ENCODE measurements at regions not wholly inside any gene's neighbourhood (a gene's known extent, or its start where the extent isn't known, plus 50 kb on each side); places are given as distances from the start of the nearest gene placed in this dataset.
"Not testable (repeated sequence)": the region's sequence is repeated elsewhere in the genome, so short reads cannot be mapped to it uniquely, and the experiment has no call there.

DNA sequence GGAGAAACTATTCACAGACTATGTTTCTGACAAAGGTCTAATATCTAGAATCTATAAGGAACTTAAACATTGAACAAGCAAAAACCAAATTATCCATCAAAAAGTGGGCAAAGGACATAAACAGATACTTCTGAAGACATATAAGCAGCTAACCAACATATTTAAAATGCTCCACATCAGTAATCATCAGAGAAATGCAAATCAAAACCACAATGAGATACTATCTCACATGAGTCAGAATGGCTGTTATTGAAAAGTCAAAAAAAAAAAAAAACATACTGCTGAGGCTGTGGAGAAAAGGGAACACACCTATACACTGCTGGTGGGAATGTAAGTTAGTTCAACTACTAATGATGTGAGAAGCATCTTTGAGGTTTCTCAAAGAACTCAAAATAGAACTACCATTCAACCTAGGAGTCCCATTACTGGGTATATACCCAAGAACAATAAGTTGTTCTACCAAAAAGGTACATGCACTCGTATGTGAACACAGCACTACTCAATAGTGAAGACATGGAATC, 220.4 kb upstream of the TFPI start:
- peak; percentile 14 for DNase-seq (ENCODE audit: low read depth)
- TF ChIP-seq, protein P1, sequence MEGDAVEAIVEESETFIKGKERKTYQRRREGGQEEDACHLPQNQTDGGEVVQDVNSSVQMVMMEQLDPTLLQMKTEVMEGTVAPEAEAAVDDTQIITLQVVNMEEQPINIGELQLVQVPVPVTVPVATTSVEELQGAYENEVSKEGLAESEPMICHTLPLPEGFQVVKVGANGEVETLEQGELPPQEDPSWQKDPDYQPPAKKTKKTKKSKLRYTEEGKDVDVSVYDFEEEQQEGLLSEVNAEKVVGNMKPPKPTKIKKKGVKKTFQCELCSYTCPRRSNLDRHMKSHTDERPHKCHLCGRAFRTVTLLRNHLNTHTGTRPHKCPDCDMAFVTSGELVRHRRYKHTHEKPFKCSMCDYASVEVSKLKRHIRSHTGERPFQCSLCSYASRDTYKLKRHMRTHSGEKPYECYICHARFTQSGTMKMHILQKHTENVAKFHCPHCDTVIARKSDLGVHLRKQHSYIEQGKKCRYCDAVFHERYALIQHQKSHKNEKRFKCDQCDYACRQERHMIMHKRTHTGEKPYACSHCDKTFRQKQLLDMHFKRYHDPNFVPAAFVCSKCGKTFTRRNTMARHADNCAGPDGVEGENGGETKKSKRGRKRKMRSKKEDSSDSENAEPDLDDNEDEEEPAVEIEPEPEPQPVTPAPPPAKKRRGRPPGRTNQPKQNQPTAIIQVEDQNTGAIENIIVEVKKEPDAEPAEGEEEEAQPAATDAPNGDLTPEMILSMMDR (IDR thresholded peaks at IDR 0.05; ENCODE audit: control insufficient read depth, insufficient read depth, low read depth, low read length, missing control alignments) = no peak
- no peak overlapping the region for H3K4me3 ChIP-seq (ENCODE audit: control insufficient read depth, low read depth, low read length)

DNA sequence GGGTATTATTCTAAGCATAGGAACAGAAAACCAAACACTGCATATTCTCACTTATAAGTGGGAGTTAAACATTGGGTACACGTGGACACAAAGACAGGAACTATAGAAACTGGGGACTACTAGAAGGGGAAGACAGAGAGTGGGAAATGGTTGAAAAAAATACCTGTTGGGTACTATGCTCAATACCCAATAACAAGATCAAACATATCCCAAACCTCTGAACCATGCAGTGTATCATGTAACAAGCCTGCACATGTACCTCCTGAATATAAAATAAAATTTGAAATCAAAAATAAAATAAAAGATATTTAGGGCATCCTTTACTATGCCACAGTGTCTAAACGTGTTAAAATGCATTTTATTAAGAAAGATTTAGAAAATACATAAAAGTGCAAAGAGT, 221.0 kb upstream of the TFPI start:
- DNase-seq (ENCODE audit: low read depth) = no peak
- TF ChIP-seq, protein P1 (IDR thresholded peaks at IDR 0.05; ENCODE audit: control insufficient read depth, insufficient read depth, low read depth, low read length, missing control alignments) = no peak
- H3K4me3 ChIP-seq (ENCODE audit: control insufficient read depth, low read depth, low read length) = no peak overlapping the region

DNA sequence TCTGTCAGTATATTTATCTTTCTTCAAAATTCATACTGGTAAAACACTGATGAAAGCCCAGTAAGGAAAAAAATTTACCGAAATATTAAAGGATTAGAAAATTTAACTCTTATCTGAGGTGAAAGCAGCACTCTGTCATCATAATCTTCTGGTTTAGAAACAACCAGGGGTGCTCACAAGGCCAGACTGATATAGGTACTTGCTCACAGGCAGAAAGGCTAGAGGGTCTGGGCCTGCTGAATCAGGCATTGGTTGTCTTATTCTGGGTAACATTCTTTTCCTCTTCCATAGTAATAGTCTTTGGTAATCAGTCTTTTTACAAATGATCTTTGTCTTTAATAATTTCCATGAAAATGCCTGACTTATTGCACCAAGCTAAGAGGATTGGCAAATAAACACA, 221.4 kb upstream of the TFPI start:
- H3K4me3 ChIP-seq (ENCODE audit: control insufficient read depth, low read depth, low read length) = no peak overlapping the region
- no peak for DNase-seq (ENCODE audit: low read depth)
- TF ChIP-seq, protein P1 (IDR thresholded peaks at IDR 0.05; ENCODE audit: control insufficient read depth, insufficient read depth, low read depth, low read length, missing control alignments) = no peak

DNA sequence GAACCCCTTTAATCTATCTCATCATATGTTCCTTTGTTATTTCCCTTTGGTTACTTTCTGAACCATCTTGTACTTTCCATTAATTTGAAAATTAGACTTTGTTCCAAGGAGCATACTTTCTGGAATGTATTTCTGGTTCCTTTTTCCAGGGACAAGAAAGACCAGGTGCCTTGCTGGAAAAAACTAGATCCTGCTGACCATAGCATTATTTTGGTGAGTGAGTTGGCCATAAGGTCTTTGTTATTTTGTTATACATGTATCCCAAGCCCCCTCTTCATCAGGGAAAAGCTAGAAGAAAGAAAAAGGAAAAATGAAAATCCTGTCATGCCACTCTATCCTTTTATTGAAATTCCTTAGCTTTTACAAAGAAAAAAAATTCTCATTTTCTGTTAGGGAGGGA, 228.1 kb upstream of the TFPI start:
- TF ChIP-seq, protein P1 (IDR thresholded peaks at IDR 0.05; ENCODE audit: control insufficient read depth, insufficient read depth, low read depth, low read length, missing control alignments) = no peak
- no peak for DNase-seq (ENCODE audit: low read depth)
- no peak overlapping the region for H3K4me3 ChIP-seq (ENCODE audit: control insufficient read depth, low read depth, low read length)

DNA sequence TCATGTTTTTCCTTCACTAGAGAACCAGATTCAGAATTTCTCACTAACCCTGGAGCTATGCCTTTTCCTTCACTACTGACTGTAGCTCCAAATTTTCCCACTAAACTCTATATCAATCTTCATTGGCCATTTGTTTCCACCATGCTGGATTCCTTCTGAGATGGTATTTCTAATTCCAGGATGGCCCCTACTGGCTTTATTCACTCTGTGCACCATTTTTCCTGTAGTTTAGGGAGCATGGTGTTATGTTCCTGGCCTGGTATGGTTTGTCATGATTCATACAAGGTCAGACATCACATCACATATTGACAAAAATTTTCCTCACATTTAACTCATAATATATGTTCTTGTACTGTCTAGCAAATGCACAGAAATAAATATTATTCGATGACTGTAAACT, 229.2 kb upstream of the TFPI start:
- no peak for DNase-seq (ENCODE audit: low read depth)
- no peak overlapping the region for H3K4me3 ChIP-seq (ENCODE audit: control insufficient read depth, low read depth, low read length)
- TF ChIP-seq, protein P1 (IDR thresholded peaks at IDR 0.05; ENCODE audit: control insufficient read depth, insufficient read depth, low read depth, low read length, missing control alignments) = no peak

DNA sequence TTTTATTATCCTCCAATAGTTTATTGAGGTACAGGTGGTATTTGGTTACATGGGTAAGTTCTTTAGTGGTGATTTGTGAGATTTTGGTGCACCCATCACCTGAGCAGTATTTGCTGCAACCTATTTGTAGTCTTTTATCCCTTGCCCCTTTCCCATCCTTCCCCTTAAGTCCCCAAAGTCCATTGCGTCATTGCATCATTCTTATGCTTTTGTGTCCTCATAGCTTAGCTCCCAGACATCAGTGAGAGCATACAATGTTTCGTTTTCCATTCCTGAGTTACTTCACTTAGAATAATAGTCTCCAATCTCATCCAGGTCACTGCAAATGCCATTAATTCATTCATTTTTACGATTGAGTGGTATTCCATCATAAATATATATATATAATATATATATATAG, 229.9 kb upstream of the TFPI start:
- not testable (repeated sequence) for DNase-seq (ENCODE audit: low read depth); H3K4me3 ChIP-seq (ENCODE audit: control insufficient read depth, low read depth, low read length)

DNA sequence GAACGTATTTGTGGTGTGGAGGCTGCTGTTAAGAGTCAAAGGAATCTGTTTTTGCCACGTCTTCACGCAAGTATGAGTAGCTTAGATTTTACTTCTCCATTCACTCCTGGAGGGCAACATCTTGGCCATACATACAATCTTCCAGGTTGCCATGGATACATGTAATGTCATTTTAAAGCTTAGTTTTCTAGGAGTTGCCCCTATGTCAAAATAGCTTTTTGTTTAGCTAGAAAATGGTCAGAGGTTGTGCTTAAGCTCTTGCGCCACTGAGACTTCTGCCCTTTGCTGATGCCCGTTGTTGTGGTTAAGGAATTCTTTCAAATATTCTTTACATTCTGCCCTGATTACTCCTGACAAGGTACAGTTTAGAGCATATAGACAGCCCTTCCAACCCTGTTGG, 245.4 kb upstream of the TFPI start:
- DNase-seq (ENCODE audit: low read depth) = no peak
- TF ChIP-seq, protein P1 (IDR thresholded peaks at IDR 0.05; ENCODE audit: control insufficient read depth, insufficient read depth, low read depth, low read length, missing control alignments) = no peak
- no peak overlapping the region for H3K4me3 ChIP-seq (ENCODE audit: control insufficient read depth, low read depth, low read length)
